HEK293 (cell line): ENCODE measurements at regions not wholly inside any gene's neighbourhood (a gene's known extent, or its start where the extent isn't known, plus 50 kb on each side); places are given as distances from the start of the nearest gene placed in this dataset.

ENCODE experiments used
- BCL11A ChIP-seq: fragments of 450-650 bp; formaldehyde crosslinking; IDR thresholded peaks from 2 replicates; pipeline ENCODE4 v1.5.1; 2016; ENCODE audit warnings: low read depth, missing biosample characterization, missing genetic modification characterization
- KLF16 ChIP-seq: fragments of 450-650 bp; formaldehyde crosslinking; IDR thresholded peaks from 2 replicates; pipeline ENCODE4 v1.5.1; 2017; ENCODE audit warnings: missing biosample characterization, missing genetic modification characterization
- ZEB2 ChIP-seq: fragments of 450-650 bp; formaldehyde crosslinking; IDR thresholded peaks from 2 replicates; pipeline ENCODE4 v1.5.1; 2016; ENCODE audit warnings: missing biosample characterization, missing genetic modification characterization
- ZNF174 ChIP-seq: fragments of 450-650 bp; formaldehyde crosslinking; IDR thresholded peaks from 2 replicates; pipeline ENCODE4 v1.5.0; 2017; ENCODE audit warnings: missing biosample characterization, mild to moderate bottlenecking, missing genetic modification characterization
- TF ChIP-seq, protein P1 (sequence below): fragments of 450-650 bp; formaldehyde crosslinking; IDR thresholded peaks from 2 replicates; pipeline ENCODE4 v1.5.1; 2016; ENCODE audit warnings: missing biosample characterization, missing genetic modification characterization

DNA sequence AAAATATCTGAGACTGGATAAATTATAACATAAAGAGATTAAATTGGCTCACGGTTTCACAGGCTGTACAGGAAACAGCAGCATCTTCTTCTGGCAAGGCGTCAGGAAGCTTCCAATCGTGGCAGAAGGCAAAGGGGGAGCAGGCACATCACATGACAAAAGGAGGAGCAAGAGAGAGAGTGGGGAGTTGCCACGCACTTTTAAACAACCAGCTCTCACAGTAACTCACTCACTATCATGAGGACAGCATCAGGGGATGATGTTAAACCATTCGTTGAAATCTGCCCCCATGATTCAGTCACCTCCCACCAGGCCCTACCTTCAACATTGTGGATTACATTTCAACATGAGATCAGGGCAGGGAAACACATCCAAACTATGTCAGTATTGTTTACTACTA, 114.5 kb upstream of the SPATA16 start:
- TF ChIP-seq BCL11A (tag by site-specific recombination) = no peak
- no peak for TF ChIP-seq ZNF174 (tag by site-specific recombination)
- TF ChIP-seq KLF16 (tag by site-specific recombination) = no peak
- no peak for TF ChIP-seq ZEB2 (tag by site-specific recombination)
- TF ChIP-seq, protein P1, sequence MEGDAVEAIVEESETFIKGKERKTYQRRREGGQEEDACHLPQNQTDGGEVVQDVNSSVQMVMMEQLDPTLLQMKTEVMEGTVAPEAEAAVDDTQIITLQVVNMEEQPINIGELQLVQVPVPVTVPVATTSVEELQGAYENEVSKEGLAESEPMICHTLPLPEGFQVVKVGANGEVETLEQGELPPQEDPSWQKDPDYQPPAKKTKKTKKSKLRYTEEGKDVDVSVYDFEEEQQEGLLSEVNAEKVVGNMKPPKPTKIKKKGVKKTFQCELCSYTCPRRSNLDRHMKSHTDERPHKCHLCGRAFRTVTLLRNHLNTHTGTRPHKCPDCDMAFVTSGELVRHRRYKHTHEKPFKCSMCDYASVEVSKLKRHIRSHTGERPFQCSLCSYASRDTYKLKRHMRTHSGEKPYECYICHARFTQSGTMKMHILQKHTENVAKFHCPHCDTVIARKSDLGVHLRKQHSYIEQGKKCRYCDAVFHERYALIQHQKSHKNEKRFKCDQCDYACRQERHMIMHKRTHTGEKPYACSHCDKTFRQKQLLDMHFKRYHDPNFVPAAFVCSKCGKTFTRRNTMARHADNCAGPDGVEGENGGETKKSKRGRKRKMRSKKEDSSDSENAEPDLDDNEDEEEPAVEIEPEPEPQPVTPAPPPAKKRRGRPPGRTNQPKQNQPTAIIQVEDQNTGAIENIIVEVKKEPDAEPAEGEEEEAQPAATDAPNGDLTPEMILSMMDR (tag by site-specific recombination) = no peak
